Heart right ventricle (tissue), 16 donors: ENCODE measurements at regions not wholly inside any gene's neighbourhood (a gene's known extent, or its start where the extent isn't known, plus 50 kb on each side); places are given as distances from the start of the nearest gene placed in this dataset.

Source experiments
- ATAC-seq, 8 donors: fragments of 200-7000 bp; cut with Tn5 transposase; one replicate each; pipeline ENCODE4 v1.9.1; 2020; ENCODE audit warnings: mild to moderate bottlenecking in 8 of 8, moderate library complexity in 8 of 8, moderate number of reproducible peaks in 1 of 8
- DNase-seq, 2 donors: peaks; one replicate each; pipeline ENCODE4 v3.0.0-alpha.2; 2020
- H3K27ac ChIP-seq, 10 donors: fragments of 200-600 bp; sonication (generic) in 2 of 10; one replicate each; pipeline versions ENCODE4 v1.5.0 to v1.8.0; 2020 to 2022; ENCODE audit warnings: mild to moderate bottlenecking in 3 of 10
- H3K27me3 ChIP-seq, 7 donors: fragments of 200-600 bp; one replicate each; pipeline ENCODE4 v1.8.0; 2021 to 2022; ENCODE audit warnings: mild to moderate bottlenecking in 2 of 7
- H3K36me3 ChIP-seq, 9 donors: fragments of 200-600 bp; sonication (generic) in 1 of 9; one replicate each; pipeline versions ENCODE4 v1.5.0 to v1.8.0; 2020 to 2022; ENCODE audit warnings: mild to moderate bottlenecking in 2 of 9
- H3K4me1 ChIP-seq, 9 donors: fragments of 200-600 bp; sonication (generic) in 1 of 9; one replicate each; pipeline versions ENCODE4 v1.5.0 to v1.8.0; 2020 to 2022; ENCODE audit warnings: mild to moderate bottlenecking in 4 of 9
- H3K4me3 ChIP-seq, 10 donors: fragments of 200-600 bp; sonication (generic) in 2 of 10; one replicate each; pipeline versions ENCODE4 v1.5.0 to v1.8.0; 2020 to 2022; ENCODE audit warnings: mild to moderate bottlenecking in 7 of 10, moderate library complexity in 2 of 10
- H3K9me3 ChIP-seq, 11 donors: fragments of 200-600 bp in 10 of 11; sonication (generic) in 2 of 11; one replicate each; pipeline versions ENCODE4 v1.5.0 to v1.8.0; 2013 to 2022; ENCODE audit warnings: mild to moderate bottlenecking in 2 of 11, control low read depth in 1 of 11, moderate library complexity in 1 of 11
- CTCF ChIP-seq, 9 donors: fragments of 200-600 bp; sonication (generic) in 2 of 9; IDR thresholded peaks; one replicate each; pipeline versions ENCODE4 v1.5.0 to v1.8.0; 2021 to 2022; ENCODE audit warnings: antibody characterized with exemption in 9 of 9, mild to moderate bottlenecking in 5 of 9, moderate library complexity in 1 of 9
- WGBS, 2 donors: extraction: QIAGEN DNeasy Blood & Tissue Kit; methylation state at CpG; one replicate each; pipeline ENCODE4 v1.1.7; 2013; ENCODE audit warnings: inconsistent platforms in 1 of 2; 5-methylcytosine and 5-hydroxymethylcytosine counted together
- intact Hi-C, 10 donors: fragments of 100-400 bp; cut with DNase I; formaldehyde crosslinking; loops; one replicate each; pipeline versions ENCODE4 v1.11.1 to v1.14.2; 2022
- donor health status: Arrhythmogenic right ventricular cardiomyopathy.
- donor health status: ischemic (EF 13 %, LVEDD 7.1; RV severe dilation, severe dysfunction).
- donor health status: healthy with polysubstance abuse.
- donor health status: DM: no; HTN: yes; CAD: no.
- donor health status: DM: no; HTN: no; CAD: no.
- donor health status: ischemic (EF 25% LVEDD 6.9; RV normal size, moderate dysfunction).
- donor health status: ischemic (EF 25% LVEDD 5.7; RV mildly dilated, moderate dysfunction).
- donor health status: healthy.
- donor health status: DM: yes; HTN: yes; CAD: no.
- donor health status: Ischemic cardiomyopathy.
- donor health status: ischemic (EF 35%, LVEDD 5.7; RV mildly dilated, moderate dysfunction).
- donor health status: nonischemic (EF 11% LVEDD 7.7; RV severe dilation, severe dysfunction).
- donor health status: DM: yes; HTN: yes; CAD: no.
- donor health status: PGD.
- donor health status: ischemic (EF 29% LVEDD 5.4; RV normal size, mild dysfunction).
- donor health status: nonischemic (EF 23%, LVEDD 6.1; RV moderate dilation, normal function).

- no peak for DNase-seq
- H3K27ac ChIP-seq = no peak overlapping the region
- 26 to 30% methylated on average over 10 of the region's 10 CpGs for WGBS, 2 donors
- H3K36me3 ChIP-seq = no peaks in the 10 kb centered on the region
- H3K27me3 ChIP-seq = peaks cover 0 to 64% (median 35%) of the 10 kb centered on the region in 7 donors
- intact Hi-C loops = loop anchor here in 5 of 10 donors (5.0 to 10.0 kb wide), 3 partner anchors 445 to 1227 kb away; no protein-coding TSS in a partner anchor
- peaks cover 0 to 14% (median 4%) of the 10 kb centered on the region in 9 donors for H3K4me1 ChIP-seq
- peak overlapping the region in 8 of 10 donors; percentile 23 to 58 (median 46) for H3K4me3 ChIP-seq
- no peaks in the 10 kb centered on the region for H3K9me3 ChIP-seq
- TF ChIP-seq CTCF (IDR thresholded peaks at IDR 0.05) = peak in 6 of 9 donors; percentile 1 to 45 (median 11)
- peak in 1 of 8 donors; percentile 14 for ATAC-seq
These were observed 73.6 kb downstream of the TEX51 start for GRCh38 chr2:126972279-126972626.

- intact Hi-C loops = loop anchor here in 5 of 10 donors (5.0 to 10.0 kb wide), 3 partner anchors 446 to 1229 kb away; no protein-coding TSS in a partner anchor
- Histone ChIP-seq H3K27me3 (peaks cover 0 to 49% (median 31%) of the 10 kb centered on the region in 7 donors), H3K4me1 (peaks cover 0 to 14% (median 4%) of the 10 kb centered on the region in 9 donors), H3K36me3 (no peaks in the 10 kb centered on the region), H3K27ac (no peak overlapping the region), H3K9me3 (no peaks in the 10 kb centered on the region), H3K4me3 (no peak overlapping the region)
- DNase-seq (no peak), ATAC-seq (no peak)
- TF ChIP-seq CTCF (IDR thresholded peaks at IDR 0.05) = no peak
- WGBS, 2 donors = 86 to 95% methylated on average over 2 of the region's 2 CpGs
These were observed 75.1 kb downstream of the TEX51 start for GRCh38 chr2:126973745-126974144.

GRCh38 chr2:126975671-126976655 lies 77.3 kb downstream of the TEX51 start:
- TF ChIP-seq CTCF (IDR thresholded peaks at IDR 0.05) = no peak
- ATAC-seq = no peak
- no peak overlapping the region for H3K27ac ChIP-seq
- H3K4me3 ChIP-seq = no peak overlapping the region
- intact Hi-C loops = loop anchor here in 2 of 10 donors (10.0 kb wide), 1 partner anchor 1231 kb away; no protein-coding TSS in a partner anchor
- peaks cover 0 to 14% (median 4%) of the 10 kb centered on the region in 9 donors for H3K4me1 ChIP-seq
- WGBS, 2 donors = 77 to 80% methylated on average over 12 of the region's 12 CpGs
- H3K36me3 ChIP-seq = no peaks in the 10 kb centered on the region
- peaks cover 0 to 40% (median 13%) of the 10 kb centered on the region in 7 donors for H3K27me3 ChIP-seq
- no peak for DNase-seq
- H3K9me3 ChIP-seq = no peaks in the 10 kb centered on the region

GRCh38 chr2:126976721-126977328 lies 78.1 kb downstream of the TEX51 start:
- DNase-seq (no peak), ATAC-seq (no peak)
- Histone ChIP-seq H3K27me3 (peaks cover 0 to 39% (median 10%) of the 10 kb centered on the region in 7 donors), H3K4me1 (peaks cover 0 to 8% (median 4%) of the 10 kb centered on the region in 9 donors), H3K9me3 (no peaks in the 10 kb centered on the region), H3K27ac (no peak overlapping the region), H3K4me3 (no peak overlapping the region), H3K36me3 (no peaks in the 10 kb centered on the region)
- no peak for TF ChIP-seq CTCF (IDR thresholded peaks at IDR 0.05)
- intact Hi-C loops = loop anchor here in 2 of 10 donors (10.0 kb wide), 1 partner anchor 1232 kb away; no protein-coding TSS in a partner anchor
- WGBS, 2 donors = 85 to 89% methylated on average over 30 of the region's 30 CpGs
